ENCODE measurements at regions not wholly inside any gene's neighbourhood (a gene's known extent, or its start where the extent isn't known, plus 50 kb on each side); places are given as distances from the start of the nearest gene placed in this dataset.

- no peaks in the 10 kb centered on the region for H3K9me3 ChIP-seq (ENCODE audit: control insufficient read depth in 2 of 2, insufficient read depth in 1 of 2, low read length in 1 of 2)
- H3K4me3 ChIP-seq (ENCODE audit: low read length in 2 of 2): no peak overlapping the region
- H3K36me3 ChIP-seq (ENCODE audit: control insufficient read depth in 2 of 2, insufficient read depth in 2 of 2, low read length in 1 of 2): no peaks in the 10 kb centered on the region
- no peaks in the 10 kb centered on the region for H3K27me3 ChIP-seq (ENCODE audit: control insufficient read depth in 2 of 2, insufficient read depth in 1 of 2, low read length in 1 of 2)
- H3K27ac ChIP-seq (ENCODE audit: low read depth in 1 of 2, low read length in 1 of 2): no peak overlapping the region
- DNase-seq (ENCODE audit: low read depth in 6 of 9, low spot score in 9 of 9): no peak
- H3K4me1 ChIP-seq (ENCODE audit: control insufficient read depth in 2 of 2, insufficient read depth in 2 of 2, low read length in 2 of 2): no peaks in the 10 kb centered on the region
These were observed 755.8 kb upstream of the PIK3C3 start for GRCh38 chr18:41199212-41199611.

DNA sequence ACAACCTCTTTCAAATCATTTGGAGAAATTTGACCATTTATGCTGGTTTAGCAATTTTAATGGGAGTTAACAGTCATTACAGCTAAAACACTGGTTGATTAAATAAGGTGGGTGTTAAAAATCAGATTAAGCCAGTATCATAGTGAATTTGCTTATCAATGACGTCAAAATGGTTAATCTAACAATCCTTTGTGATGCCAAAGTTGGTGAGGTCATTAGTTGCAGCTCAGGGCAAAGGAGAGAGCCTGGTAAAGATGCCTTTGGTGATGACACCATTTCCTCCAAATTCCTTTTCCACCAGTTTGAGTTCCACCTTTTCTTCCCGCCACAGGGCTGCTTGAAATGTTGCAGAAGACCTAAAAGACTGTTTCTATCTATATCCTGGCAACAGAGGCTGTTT, 757.1 kb upstream of the PIK3C3 start:
- Histone ChIP-seq H3K27ac (ENCODE audit: low read depth in 1 of 2, low read length in 1 of 2) (no peak overlapping the region), H3K4me1 (ENCODE audit: control insufficient read depth in 2 of 2, insufficient read depth in 2 of 2, low read length in 2 of 2) (no peaks in the 10 kb centered on the region), H3K36me3 (ENCODE audit: control insufficient read depth in 2 of 2, insufficient read depth in 2 of 2, low read length in 1 of 2) (no peaks in the 10 kb centered on the region), H3K9me3 (ENCODE audit: control insufficient read depth in 2 of 2, insufficient read depth in 1 of 2, low read length in 1 of 2) (no peaks in the 10 kb centered on the region), H3K4me3 (ENCODE audit: low read length in 2 of 2) (no peak overlapping the region), H3K27me3 (ENCODE audit: control insufficient read depth in 2 of 2, insufficient read depth in 1 of 2, low read length in 1 of 2) (no peaks in the 10 kb centered on the region)
- DNase-seq (ENCODE audit: low read depth in 6 of 9, low spot score in 9 of 9): no peak
- 83% methylated on average over 2 of the region's 2 CpGs for WGBS

DNA sequence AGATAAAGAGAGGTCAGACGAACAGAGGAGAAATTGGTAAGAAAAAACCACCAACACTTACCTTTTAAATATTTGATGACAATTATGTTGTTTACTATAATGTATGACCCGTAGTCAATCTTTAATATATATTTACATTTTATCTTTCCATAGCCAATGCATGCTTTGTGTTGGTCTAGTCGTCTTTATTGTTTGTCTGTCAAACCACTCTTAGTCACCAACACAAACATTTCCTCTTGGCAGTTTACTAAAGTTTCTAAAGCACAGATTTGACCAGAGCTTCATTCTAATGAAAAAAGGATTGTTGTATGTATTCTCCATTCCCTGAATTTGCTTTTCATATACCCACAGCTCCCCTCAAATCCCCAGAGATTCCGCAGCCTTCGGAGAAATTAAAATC, 784.7 kb upstream of the PIK3C3 start:
- Histone ChIP-seq H3K27ac (ENCODE audit: low read depth in 1 of 2, low read length in 1 of 2) (no peak overlapping the region), H3K9me3 (ENCODE audit: control insufficient read depth in 2 of 2, insufficient read depth in 1 of 2, low read length in 1 of 2) (no peaks in the 10 kb centered on the region), H3K4me3 (ENCODE audit: low read length in 2 of 2) (no peak overlapping the region), H3K27me3 (ENCODE audit: control insufficient read depth in 2 of 2, insufficient read depth in 1 of 2, low read length in 1 of 2) (no peaks in the 10 kb centered on the region), H3K36me3 (ENCODE audit: control insufficient read depth in 2 of 2, insufficient read depth in 2 of 2, low read length in 1 of 2) (no peaks in the 10 kb centered on the region), H3K4me1 (ENCODE audit: control insufficient read depth in 2 of 2, insufficient read depth in 2 of 2, low read length in 2 of 2) (no peaks in the 10 kb centered on the region)
- 92% methylated on average over 5 of the region's 5 CpGs for WGBS
- DNase-seq (ENCODE audit: low read depth in 6 of 9, low spot score in 9 of 9): no peak

- H3K4me1 ChIP-seq (ENCODE audit: control insufficient read depth in 2 of 2, insufficient read depth in 2 of 2, low read length in 2 of 2): no peaks in the 10 kb centered on the region
- 92% methylated on average over 2 of the region's 2 CpGs for WGBS
- H3K4me3 ChIP-seq (ENCODE audit: low read length in 2 of 2): no peak overlapping the region
- DNase-seq (ENCODE audit: low read depth in 6 of 9, low spot score in 9 of 9): no peak
- no peaks in the 10 kb centered on the region for H3K27me3 ChIP-seq (ENCODE audit: control insufficient read depth in 2 of 2, insufficient read depth in 1 of 2, low read length in 1 of 2)
- H3K9me3 ChIP-seq (ENCODE audit: control insufficient read depth in 2 of 2, insufficient read depth in 1 of 2, low read length in 1 of 2): no peaks in the 10 kb centered on the region
- no peak overlapping the region for H3K27ac ChIP-seq (ENCODE audit: low read depth in 1 of 2, low read length in 1 of 2)
- H3K36me3 ChIP-seq (ENCODE audit: control insufficient read depth in 2 of 2, insufficient read depth in 2 of 2, low read length in 1 of 2): no peaks in the 10 kb centered on the region
These were observed 789.4 kb upstream of the PIK3C3 start for GRCh38 chr18:41165625-41166024.

- WGBS: 93% methylated on average over 4 of the region's 4 CpGs
- Histone ChIP-seq H3K27ac (ENCODE audit: low read depth in 1 of 2, low read length in 1 of 2) (no peak overlapping the region), H3K4me3 (ENCODE audit: low read length in 2 of 2) (no peak overlapping the region)
These were observed 792.3 kb upstream of the PIK3C3 start for GRCh38 chr18:41162781-41163180.

DNA sequence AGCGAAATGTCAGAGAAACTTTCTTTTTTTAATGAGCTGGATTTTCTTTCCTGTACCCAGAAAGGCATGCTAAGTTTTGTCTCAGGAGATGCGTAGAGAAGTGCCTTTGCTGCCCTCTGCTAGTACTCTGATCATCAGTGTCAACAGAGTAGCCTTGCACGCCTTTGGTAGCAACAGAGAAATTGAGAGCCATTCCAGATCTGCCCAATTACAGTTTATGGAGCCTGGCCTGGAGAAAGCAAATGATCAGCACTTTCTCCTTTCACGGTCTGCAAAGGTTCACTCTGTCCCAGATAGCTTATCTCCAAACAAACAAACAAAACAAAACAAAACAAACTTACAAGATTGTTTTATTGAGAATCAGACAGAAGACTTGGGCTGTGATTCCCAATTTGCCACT, 792.8 kb upstream of the PIK3C3 start:
- Histone ChIP-seq H3K4me3 (ENCODE audit: low read length in 2 of 2) (no peak overlapping the region), H3K36me3 (ENCODE audit: control insufficient read depth in 2 of 2, insufficient read depth in 2 of 2, low read length in 1 of 2) (no peaks in the 10 kb centered on the region), H3K9me3 (ENCODE audit: control insufficient read depth in 2 of 2, insufficient read depth in 1 of 2, low read length in 1 of 2) (no peaks in the 10 kb centered on the region), H3K4me1 (ENCODE audit: control insufficient read depth in 2 of 2, insufficient read depth in 2 of 2, low read length in 2 of 2) (no peaks in the 10 kb centered on the region), H3K27ac (ENCODE audit: low read depth in 1 of 2, low read length in 1 of 2) (no peak overlapping the region), H3K27me3 (ENCODE audit: control insufficient read depth in 2 of 2, insufficient read depth in 1 of 2, low read length in 1 of 2) (no peaks in the 10 kb centered on the region)
- DNase-seq (ENCODE audit: low read depth in 6 of 9, low spot score in 9 of 9): no peak
- WGBS: 92% methylated on average over 4 of the region's 4 CpGs

More at GRCh38 chr18:41162781-41163180, 792.3 kb upstream of the PIK3C3 start:
- H3K27me3 ChIP-seq (ENCODE audit: control insufficient read depth in 2 of 2, insufficient read depth in 1 of 2, low read length in 1 of 2): no peaks in the 10 kb centered on the region
- H3K36me3 ChIP-seq (ENCODE audit: control insufficient read depth in 2 of 2, insufficient read depth in 2 of 2, low read length in 1 of 2): no peaks in the 10 kb centered on the region
- DNase-seq (ENCODE audit: low read depth in 6 of 9, low spot score in 9 of 9): no peak
- no peaks in the 10 kb centered on the region for H3K4me1 ChIP-seq (ENCODE audit: control insufficient read depth in 2 of 2, insufficient read depth in 2 of 2, low read length in 2 of 2)
- no peaks in the 10 kb centered on the region for H3K9me3 ChIP-seq (ENCODE audit: control insufficient read depth in 2 of 2, insufficient read depth in 1 of 2, low read length in 1 of 2)

- WGBS: 95% methylated on average over 4 of the region's 4 CpGs
These were observed 798.9 kb upstream of the PIK3C3 start for GRCh38 chr18:41155910-41156851.

GRCh38 chr18:41155025-41155424, 800.0 kb upstream of the PIK3C3 start:
- H3K27ac ChIP-seq (ENCODE audit: low read depth in 1 of 2, low read length in 1 of 2): no peak overlapping the region
- no peaks in the 10 kb centered on the region for H3K36me3 ChIP-seq (ENCODE audit: control insufficient read depth in 2 of 2, insufficient read depth in 2 of 2, low read length in 1 of 2)
- no peaks in the 10 kb centered on the region for H3K4me1 ChIP-seq (ENCODE audit: control insufficient read depth in 2 of 2, insufficient read depth in 2 of 2, low read length in 2 of 2)
- 86% methylated on average over 1 of the region's 1 CpG for WGBS
- no peak for DNase-seq (ENCODE audit: low read depth in 6 of 9, low spot score in 9 of 9)
- H3K27me3 ChIP-seq (ENCODE audit: control insufficient read depth in 2 of 2, insufficient read depth in 1 of 2, low read length in 1 of 2): no peaks in the 10 kb centered on the region
- H3K4me3 ChIP-seq (ENCODE audit: low read length in 2 of 2): no peak overlapping the region
- no peaks in the 10 kb centered on the region for H3K9me3 ChIP-seq (ENCODE audit: control insufficient read depth in 2 of 2, insufficient read depth in 1 of 2, low read length in 1 of 2)

More at GRCh38 chr18:41155910-41156851, 798.9 kb upstream of the PIK3C3 start:
- Histone ChIP-seq H3K4me3 (ENCODE audit: low read length in 2 of 2) (no peak overlapping the region), H3K27ac (ENCODE audit: low read depth in 1 of 2, low read length in 1 of 2) (no peak overlapping the region), H3K9me3 (ENCODE audit: control insufficient read depth in 2 of 2, insufficient read depth in 1 of 2, low read length in 1 of 2) (no peaks in the 10 kb centered on the region), H3K4me1 (ENCODE audit: control insufficient read depth in 2 of 2, insufficient read depth in 2 of 2, low read length in 2 of 2) (no peaks in the 10 kb centered on the region), H3K36me3 (ENCODE audit: control insufficient read depth in 2 of 2, insufficient read depth in 2 of 2, low read length in 1 of 2) (no peaks in the 10 kb centered on the region), H3K27me3 (ENCODE audit: control insufficient read depth in 2 of 2, insufficient read depth in 1 of 2, low read length in 1 of 2) (no peaks in the 10 kb centered on the region)
- no peak for DNase-seq (ENCODE audit: low read depth in 6 of 9, low spot score in 9 of 9)

- Histone ChIP-seq H3K4me3 (ENCODE audit: low read length in 2 of 2) (no peak overlapping the region), H3K36me3 (ENCODE audit: control insufficient read depth in 2 of 2, insufficient read depth in 2 of 2, low read length in 1 of 2) (no peaks in the 10 kb centered on the region), H3K9me3 (ENCODE audit: control insufficient read depth in 2 of 2, insufficient read depth in 1 of 2, low read length in 1 of 2) (no peaks in the 10 kb centered on the region), H3K27ac (ENCODE audit: low read depth in 1 of 2, low read length in 1 of 2) (no peak overlapping the region), H3K27me3 (ENCODE audit: control insufficient read depth in 2 of 2, insufficient read depth in 1 of 2, low read length in 1 of 2) (no peaks in the 10 kb centered on the region), H3K4me1 (ENCODE audit: control insufficient read depth in 2 of 2, insufficient read depth in 2 of 2, low read length in 2 of 2) (no peaks in the 10 kb centered on the region)
- WGBS: 96% methylated on average over 2 of the region's 2 CpGs
- no peak for DNase-seq (ENCODE audit: low read depth in 6 of 9, low spot score in 9 of 9)
These were observed 801.2 kb upstream of the PIK3C3 start for GRCh38 chr18:41153871-41154270.

Data from thymus (tissue), 11 donors.